COLO829 (cell line): ENCODE measurements at regions not wholly inside any gene's neighbourhood (a gene's known extent, or its start where the extent isn't known, plus 50 kb on each side); places are given as distances from the start of the nearest gene placed in this dataset.
A peak's percentile ranks its signal among the peaks of the same experiment; 100 is the strongest.

Experiments
- DNase-seq: peaks from one replicate; pipeline ENCODE4 v3.0.0; 2012; ENCODE audit warnings: low spot score

DNA sequence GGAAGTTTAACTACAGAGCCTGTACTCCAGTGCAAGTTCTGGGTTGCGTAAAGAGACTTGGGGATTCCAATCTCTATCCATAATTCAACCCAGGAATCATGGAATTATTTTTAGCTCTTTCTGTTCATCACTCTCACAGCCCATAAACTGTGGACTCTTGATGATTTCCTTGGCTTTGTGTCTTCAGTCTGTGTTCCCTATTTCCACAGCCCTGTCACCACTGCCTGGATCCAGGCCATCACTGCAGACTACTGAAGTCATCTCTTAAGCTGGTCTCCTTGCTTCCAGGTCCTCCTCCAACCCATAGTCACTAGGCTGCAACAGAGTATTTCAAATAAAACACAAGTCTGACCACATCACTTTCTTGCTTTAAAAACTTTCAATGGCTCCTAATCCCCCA is 211.7 kb downstream of the PLK2 start:
- no peak for DNase-seq

DNA sequence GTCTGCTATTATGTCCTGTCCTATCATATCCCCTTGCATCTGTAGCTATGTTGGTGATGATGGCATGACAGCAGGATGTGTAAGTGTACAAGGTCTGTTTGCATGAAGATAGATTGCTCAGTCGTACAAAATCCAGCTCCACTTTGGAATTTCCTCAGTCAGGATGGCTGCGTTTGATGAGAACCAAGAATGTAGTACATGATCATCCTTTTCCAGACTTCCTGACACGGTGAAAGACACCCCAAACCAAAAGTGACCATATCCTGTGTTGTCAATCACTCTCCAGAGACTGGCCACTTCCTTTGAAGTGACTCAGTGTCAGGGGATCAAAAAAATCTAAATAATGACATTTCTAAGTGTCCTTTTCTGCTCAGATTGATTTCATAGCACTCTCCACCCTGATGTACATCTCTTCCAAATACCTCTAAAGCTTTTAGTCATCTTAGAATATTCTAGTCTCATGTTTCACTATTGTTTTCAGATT is 213.4 kb downstream of the PLK2 start:
- no peak for DNase-seq

DNA sequence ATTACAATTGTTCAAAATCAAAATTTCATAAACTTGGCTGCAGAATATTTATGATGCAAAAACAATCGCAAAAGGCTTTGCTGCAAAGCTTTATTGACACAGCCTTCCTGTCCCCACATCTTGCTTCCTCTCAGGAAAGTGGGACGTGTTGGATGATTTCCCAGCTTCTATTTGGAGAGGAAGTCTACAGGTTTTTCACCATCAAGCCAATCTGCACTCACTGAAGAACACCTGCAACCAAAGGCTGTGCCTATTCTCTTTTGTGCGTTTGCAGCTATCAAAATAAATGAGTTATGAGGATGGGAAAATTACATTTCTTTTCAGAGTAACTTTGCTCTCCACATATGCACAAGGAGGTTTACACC is 214.4 kb downstream of the PLK2 start:
- DNase-seq = no peak

DNA sequence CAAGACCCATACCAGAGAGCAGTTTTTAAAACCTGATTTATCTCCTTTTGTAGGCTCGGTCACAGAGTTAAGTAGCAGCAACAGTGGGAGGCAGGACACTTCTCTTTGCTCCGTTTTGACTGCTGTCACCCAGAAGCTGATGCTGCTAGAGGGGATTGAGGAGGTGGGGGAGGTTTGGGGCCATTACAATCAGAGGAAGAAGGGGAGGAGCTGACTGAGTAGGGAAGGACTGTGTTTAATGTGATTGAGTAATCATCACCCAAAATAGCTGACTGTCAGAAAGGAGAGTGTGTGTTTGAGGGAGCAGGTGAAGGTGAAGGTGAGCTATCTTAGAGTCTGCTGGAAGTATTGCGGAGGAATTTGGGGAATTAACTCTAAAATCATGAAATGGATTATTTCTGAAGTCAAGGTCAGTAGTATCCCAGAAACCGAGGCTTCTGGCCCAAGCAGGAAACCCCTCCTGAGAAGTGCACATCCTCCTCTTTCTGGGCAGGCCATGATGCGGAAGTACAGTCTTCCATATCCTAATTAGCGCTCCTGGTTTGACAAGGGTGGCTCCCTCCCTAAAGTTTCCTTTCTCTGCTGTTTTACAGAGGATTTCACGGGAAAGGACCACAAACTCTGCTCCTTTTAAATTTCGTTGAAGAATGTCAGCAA is 214.9 kb downstream of the PLK2 start:
- no peak for DNase-seq

DNA sequence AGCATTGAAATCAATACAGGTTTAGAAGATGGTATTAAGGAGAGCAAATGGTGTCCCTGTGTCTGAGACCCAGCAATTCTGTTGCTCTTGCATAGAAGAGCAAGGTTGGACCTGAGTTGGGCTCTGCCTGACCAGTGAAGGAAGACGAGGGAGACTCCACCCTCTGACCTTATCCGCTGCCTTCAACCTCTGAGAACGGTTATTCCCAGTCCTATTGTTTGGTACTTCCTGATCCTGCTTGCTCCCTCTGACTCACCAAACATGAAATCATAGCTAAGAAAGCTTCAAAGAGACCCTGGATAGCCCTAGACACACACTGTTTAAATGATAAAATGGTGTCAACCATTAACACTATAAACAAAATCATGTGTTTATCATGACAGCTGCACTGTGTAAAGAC is 218.5 kb downstream of the PLK2 start:
- DNase-seq = no peak

DNA sequence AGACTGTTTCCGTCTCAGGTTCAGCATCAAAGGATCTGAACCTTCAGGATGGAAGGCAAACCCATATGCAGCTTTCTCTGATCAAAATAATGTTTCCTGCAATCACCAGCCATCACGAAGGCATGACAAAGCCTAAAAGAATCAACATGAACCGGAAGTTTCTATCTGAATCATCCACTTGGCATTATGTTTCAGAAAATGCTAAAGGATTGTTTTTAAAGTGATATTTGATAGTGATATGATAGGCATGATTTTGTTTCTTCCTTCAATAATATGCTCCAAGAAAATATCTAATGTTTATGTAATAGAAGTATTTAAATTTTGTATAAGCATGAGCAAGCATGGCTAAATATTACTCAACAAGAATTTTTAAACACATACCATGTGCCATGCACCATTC is 219.6 kb downstream of the PLK2 start:
- DNase-seq = no peak

DNA sequence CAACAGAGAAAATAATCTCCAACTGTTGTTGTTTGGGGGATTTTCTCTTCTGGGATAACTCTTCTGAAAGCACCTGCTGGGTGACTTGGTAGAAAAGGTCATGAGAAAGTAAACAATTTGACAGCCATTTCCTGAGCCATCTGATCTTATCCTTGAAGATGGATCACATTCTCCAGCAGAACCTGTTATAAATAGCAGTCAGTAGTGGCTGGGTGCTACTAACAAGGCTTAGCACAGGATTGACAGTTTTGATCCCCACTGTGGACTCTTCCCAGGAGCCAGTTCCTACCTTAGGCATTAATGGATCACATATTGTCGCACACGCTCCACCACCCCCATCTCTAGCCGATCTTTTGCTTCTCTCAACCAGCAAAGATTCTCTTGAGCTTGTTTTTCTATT is 220.2 kb downstream of the PLK2 start:
- no peak for DNase-seq

DNA sequence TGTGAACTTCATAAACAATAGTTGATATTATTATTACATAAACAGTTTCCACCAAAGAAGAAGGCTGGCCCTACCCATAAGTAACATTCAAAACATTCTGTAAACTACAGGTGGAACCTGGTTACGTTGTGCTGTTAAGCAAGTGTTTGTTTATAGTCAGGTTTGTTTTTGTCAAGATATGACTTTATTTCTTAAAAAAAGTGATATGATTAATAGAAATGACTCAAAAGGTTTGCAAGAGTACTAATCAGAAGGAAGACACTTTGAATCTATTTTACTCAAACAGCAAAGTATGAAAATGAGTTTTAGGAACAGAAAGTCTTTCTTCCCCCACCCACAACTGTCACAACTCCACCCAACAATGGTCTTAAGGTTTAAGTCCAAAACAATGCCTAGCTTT is 220.8 kb downstream of the PLK2 start:
- DNase-seq = no peak

DNA sequence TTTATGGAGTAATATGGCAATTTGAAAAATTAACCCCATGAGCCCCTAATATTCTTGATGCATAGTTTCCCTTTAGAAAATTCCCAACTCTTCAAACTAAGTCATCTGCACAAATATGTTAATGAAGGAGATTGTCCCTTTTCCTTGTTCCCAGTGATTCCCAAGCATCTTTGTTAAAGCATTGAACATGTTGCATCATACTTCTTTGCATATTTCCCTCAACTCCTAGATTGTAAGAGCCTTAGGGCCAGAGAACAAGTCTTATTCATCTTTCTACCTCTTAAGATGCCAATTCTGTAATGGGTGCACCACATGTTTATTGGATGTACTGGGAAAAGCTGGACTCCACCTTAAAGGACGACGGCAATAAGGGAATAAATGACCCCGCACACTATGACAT is 223.4 kb downstream of the PLK2 start:
- DNase-seq = no peak

DNA sequence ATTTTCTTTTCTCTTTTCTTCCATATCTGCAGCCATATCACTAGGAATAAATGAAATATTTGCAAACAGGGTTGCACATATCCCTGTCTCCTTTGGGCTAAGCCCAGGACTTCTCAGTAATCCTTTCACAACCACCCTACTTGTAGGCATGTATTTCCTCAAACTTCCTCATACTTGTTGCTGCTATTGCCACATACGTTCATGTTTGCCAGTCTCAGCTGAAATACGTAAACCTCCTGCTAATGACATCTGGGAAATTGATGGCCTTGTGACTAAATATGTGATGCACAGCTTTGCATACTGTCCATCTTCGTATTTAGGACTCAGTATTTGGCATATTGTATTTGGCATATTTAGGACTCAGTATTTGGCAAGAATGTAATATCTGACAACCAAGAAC is 224.6 kb downstream of the PLK2 start:
- DNase-seq = no peak

DNA sequence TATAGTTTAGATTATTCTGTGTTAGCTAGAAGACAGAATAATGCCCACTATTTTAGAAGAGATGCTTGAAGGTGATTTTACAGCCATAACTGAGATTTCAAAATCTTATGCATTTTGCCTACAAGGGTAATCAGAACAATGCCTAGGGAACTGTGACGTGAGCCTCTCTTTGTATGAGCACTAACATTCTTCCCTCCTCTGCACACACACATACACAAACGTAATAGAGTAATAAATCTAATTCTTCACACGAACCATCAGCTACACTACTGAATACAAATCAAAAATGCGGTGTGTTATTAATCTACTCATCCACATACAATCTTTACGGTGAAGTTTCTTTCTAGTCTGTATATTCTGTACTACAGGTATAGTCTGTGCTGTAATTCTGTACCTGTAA is 227.8 kb downstream of the PLK2 start:
- no peak for DNase-seq

DNA sequence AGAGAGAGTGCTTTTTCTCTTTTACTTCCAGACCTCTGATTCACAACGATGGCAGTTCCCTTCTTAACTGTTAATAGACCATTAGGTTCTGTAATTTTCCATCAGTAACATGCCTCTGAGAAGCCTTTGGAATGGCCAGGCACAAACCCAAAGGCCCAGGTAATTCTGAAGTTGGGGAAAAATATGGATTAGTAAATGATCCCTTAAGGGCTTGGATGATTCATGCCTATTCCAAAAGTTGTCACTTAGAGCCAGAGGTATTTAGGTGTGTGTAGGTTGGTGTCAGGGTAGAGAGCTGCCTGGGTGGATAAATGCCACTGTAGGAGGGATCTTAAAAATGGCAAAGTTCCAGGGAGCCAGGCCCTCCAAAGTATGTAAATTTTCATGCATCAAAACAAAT is 228.8 kb downstream of the PLK2 start:
- DNase-seq = no peak

DNA sequence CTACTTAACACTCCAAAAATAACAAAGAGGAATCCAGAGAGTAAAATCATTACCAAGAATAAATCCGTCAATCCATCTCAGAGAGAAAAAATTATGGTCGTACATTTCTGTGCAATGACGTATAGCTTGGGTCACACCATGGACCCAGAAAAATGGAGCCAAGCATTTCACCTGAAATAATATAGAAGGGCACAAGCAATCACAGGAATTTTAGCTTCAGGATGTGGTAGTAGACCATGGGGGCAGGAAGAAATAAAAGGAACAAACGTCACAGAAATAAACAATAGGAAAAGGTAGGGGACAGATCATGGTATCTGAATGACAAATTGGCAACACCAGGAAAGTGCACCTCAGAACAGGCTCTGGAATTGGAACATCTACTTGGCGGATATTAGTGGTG is 231.0 kb downstream of the PLK2 start:
- DNase-seq = no peak

DNA sequence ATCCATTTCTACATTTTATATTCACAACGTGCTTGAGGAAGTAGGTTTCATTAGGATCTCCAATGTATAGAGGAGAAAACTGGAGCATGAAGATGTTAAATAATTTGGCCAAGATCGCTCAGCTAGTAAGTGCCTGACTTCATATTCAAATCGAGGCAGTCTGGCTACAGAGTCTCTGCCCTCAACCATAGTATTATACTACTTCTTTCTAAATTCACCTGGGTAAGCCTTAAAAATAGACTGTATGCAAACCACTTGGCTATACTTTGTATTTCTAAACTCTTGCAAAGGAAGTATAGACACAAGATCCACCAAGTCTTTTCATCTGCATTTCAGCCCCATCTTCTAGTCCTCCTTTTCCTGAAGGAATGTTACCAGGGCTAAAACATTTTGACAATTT is 232.0 kb downstream of the PLK2 start:
- no peak for DNase-seq

DNA sequence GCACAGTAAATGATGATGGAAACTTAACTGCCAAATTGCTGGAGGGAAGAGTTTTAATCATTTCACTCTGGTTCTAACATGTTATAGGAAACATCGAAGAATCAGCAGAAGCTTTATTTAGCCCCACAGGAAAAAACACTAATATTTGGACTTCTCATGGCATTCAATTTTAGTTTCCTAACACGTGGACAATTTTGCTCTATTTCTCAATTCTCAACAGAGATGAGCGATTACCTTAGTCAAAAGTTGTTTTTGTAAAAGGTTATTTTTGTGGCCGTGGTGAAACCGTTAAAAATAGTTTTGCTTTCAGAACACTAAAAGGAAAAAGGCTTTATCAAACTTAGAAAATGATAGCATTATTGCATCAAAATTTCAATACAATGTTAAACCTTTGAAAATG is 235.2 kb downstream of the PLK2 start:
- DNase-seq = no peak

DNA sequence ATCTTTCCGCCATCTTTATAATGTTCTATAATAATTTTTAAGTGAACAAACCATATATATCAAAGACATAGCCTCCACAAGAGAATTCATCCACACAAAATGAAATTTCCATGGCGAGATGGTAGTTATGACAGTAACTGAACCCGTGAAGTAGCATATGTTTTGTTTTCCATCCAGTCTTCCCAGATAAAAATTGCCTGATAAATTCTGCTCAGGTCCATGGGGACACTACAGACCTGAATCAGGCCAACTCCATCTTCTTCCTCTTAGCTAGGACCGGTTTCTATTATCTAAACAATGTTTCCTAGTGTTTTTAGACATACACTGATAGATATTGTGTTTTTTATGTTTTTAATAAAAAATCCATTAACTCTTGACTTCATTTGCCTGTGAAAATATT is 235.7 kb downstream of the PLK2 start:
- no peak for DNase-seq

DNA sequence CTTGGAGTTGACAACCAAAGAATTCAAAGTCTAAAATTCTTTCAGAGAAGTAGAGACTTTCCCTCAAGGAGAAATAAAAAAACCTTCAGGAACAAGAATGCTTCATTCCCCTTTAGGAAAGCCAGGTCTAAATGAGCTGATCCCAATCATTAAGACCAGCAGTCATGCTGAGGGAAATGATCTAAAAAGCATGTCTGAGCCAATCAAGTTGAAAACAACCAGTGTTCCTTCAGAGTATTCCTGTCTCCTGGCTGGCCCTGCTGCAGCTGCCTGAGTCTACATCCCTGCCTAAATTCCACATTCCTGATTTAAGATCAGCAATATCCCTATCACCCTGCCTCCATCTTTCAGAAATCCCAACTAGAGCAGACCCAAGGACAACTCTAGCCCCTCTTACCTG is 244.5 kb downstream of the PLK2 start:
- no peak for DNase-seq

DNA sequence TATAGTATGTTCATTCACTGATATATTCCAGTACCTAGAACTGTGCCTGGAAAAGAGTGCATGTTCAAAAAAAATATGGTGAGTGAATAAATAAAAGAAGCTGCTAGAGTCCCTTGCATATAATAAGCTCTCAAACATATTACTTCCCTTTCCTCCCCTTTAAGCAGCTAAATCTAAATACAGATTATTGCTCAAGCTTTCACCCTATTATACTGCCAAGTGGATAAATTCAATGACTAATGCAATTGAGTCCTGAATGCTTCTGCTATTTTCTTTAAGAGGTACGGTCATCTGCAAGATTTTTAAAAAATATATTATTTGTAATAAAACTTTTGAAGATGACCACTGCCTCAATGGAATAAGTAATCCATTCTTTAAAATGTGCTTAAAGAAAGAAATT is 248.4 kb downstream of the PLK2 start:
- DNase-seq = no peak

DNA sequence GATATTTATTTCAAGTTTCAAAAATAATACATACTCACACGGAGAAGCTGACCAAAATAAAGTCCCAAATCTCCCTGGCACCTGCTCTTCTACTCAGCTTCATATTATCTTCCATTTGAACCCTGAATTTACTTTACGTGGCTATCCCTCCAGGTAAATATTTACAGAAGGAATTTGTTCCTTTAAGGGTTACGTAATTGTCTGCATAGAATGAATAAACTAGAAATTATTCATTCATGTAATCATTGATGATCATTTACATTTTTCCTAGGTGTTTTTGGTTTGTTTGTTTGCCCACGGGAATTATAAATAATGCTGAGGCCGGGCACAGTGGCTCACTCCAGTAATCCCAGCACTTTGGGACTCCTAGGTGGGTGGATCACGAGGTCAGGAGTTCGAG is 251.2 kb downstream of the PLK2 start:
- DNase-seq = no peak

DNA sequence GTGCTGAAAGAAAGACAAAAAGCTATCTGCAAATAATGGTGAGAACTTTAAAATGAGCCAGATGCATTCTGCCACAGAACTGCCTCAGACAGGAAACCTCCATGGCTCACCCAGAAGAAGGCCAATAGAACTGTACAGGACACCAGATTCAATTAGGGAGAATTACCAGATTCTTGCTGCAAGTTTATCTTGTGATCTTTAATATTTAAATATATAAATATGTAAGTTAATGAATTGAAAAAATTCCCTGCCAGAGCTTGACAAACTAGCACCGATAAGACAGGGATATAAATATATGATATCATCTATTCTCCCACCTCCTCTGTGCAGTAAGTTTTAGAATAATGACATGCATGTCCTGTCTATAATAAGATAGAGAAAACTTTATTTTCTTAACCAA is 252.8 kb downstream of the PLK2 start:
- DNase-seq = no peak

DNA sequence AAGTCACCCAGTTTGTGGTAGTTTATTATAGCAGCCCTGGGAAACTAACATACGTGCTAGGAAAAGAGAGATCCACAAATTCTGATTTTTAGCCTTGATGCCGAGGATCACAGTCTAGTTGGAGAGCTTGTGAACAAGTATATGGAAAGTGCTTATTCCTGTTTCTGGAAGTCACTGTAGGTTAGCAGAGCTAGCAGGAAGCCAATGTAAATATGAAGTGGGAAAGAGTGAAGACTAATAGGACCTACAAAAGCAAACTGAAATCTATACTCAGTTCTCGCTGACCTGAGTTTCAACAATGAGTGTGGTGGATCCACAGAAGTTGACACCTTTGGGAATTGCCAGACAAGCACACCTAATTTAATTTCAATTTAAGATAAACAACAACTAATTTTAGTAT is 254.9 kb downstream of the PLK2 start:
- DNase-seq = no peak

DNA sequence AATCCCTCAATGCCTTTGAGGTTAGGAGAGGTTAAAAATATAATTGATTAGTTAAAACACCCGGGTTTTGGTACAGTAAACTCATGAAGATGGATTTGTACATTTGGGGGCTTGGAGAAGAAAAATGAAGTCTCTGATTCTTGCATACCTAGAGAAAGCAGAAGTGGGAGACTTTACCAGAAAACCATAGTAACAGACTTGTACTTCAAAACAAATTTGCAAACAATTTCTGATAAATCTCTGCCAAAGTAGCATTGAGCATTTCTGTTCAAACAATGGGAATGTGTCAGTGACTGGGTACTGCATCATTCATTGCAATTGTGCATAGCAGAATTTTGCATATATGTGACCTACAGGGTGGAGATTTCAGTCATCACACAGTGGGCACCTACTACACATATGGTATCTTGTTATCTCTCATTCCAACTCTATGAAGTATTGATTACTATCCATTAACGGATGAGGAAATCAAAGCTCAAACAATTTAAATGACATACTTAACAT is 256.9 kb downstream of the PLK2 start:
- DNase-seq = no peak

DNA sequence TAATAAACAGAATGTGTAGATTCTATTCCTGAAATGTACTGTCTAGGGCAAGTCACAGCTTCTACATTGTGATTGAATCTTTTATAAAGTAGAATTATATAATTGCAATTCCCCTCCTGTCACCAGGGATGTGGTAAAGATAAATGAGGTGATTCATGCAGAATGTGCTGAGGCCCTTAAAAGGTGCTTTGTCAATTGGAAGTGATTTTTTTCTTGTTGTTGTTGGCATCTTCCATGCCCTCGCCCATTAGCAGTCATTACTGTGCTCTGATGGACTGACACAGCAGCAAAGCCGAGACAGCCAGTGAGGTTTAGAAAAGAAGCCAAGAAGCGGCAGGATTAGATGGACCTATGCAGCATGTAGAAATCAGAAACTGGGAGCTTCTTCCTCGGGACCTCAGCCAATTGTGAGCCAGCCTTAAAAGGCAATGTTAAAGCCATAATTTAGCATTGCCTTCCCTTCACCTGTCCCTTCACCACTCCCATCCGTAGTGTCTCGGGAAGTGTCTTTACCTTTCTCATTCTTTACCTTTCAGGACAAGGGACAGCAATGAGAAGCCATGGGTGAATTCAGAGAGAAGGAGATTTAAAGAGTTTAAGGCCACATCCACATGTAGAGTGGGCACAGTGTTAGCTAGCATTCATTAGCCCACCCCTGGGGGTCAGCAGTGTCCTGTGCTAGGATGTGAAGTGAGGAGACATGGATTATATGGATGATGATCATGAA is 257.8 kb downstream of the PLK2 start:
- peak; percentile 20 for DNase-seq

DNA sequence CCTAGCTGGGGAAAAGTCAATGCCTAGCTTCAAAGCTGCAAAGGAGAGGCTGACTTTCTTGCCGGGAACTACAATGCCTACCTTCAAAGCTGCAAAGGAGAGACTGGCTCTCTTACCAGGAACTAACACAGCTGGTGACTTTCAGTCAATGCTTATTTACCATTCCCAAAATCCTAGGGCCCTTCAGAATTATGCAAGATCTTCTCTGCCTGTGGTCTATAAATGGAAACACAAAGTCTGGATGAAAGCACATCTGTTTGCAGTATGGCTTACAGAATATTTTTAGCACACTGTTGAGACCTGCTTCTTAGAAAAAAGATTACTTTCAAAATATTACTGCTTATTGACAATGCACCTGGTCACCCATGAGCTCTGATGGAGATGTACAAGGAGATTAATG is 259.4 kb downstream of the PLK2 start:
- no peak for DNase-seq
